HG03175 (cell line): ENCODE measurements at regions not wholly inside any gene's neighbourhood (a gene's known extent, or its start where the extent isn't known, plus 50 kb on each side); places are given as distances from the start of the nearest gene placed in this dataset.
"Not testable (repeated sequence)": the region's sequence is repeated elsewhere in the genome, so short reads cannot be mapped to it uniquely, and the experiment has no call there.

ENCODE experiments used
- ATAC-seq: cut with Tn5 transposase; IDR thresholded peaks from one replicate; pipeline ENCODE4 v1.9.1; 2021; ENCODE audit warnings: mild to moderate bottlenecking, moderate library complexity; ENCODE audit not compliant: unreplicated experiment

DNA sequence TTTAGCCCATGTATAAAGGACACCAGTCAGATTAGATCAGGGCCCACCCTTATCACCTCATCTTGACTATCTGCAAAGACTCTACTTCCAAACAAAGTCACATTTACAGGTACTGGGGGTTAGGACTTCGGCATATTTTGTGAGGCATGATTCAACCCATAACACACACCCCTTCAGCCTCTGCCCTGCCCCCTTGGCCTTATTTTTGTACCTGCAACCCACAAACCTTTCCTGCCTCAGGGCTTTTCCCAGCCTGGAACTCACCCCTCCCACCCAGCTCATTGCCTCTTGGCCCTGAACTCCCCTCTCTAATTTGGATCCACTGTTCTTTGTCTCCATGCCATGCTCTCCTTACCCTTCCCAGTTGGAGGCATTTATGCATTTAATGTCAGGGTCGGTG lies 1116.9 kb downstream of the TBC1D22A start:
- ATAC-seq, result no peak

DNA sequence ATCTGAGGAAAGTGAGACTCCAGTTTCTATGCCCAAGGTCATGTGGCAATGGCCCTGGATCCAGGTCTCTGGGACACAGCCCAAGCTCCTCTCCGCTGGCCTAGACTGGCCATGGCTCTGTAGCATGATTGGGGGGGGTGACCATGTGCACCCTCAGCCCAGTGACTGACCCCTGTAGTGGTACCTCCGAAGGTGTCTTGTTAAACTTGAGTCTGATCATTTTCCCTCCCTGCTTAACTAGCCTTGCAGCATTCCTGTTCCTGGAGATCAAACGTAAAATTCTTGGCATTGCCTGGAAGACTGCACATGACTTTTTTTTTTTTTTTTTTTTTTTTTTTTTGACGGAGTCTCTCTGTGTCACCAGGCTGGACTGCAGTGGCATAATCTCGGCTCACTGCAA lies 1116.0 kb downstream of the TBC1D22A start:
- no peak for ATAC-seq

GRCh38 chr22:47872761-47873535 lies 1110.5 kb downstream of the TBC1D22A start:
- ATAC-seq, result no peak

- ATAC-seq, result no peak
Measured at GRCh38 chr22:47865626-47866025, 1103.2 kb downstream of the TBC1D22A start.

DNA sequence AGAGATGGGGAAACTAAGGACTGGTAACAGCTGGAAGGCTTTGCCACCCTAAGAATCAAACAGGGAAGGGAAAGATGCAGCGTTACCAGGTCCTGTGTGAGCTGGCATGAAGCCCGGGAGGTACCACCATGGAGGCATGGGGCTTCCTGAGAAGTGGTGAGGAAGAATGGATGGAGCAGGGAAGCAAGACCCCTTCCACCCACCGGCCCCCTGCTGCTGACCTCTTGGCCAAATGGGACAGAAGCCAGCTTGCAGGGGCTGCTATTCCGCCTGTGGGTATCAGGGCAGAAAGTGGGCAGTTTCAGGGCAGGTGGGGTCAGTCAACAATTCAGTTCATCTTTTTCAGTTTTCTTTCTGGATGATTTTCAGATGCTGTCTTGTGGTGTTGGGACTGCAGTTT lies 1099.9 kb downstream of the TBC1D22A start:
- ATAC-seq, result no peak

GRCh38 chr22:47860907-47861306 lies 1098.5 kb downstream of the TBC1D22A start:
- ATAC-seq, result not testable (repeated sequence)

DNA sequence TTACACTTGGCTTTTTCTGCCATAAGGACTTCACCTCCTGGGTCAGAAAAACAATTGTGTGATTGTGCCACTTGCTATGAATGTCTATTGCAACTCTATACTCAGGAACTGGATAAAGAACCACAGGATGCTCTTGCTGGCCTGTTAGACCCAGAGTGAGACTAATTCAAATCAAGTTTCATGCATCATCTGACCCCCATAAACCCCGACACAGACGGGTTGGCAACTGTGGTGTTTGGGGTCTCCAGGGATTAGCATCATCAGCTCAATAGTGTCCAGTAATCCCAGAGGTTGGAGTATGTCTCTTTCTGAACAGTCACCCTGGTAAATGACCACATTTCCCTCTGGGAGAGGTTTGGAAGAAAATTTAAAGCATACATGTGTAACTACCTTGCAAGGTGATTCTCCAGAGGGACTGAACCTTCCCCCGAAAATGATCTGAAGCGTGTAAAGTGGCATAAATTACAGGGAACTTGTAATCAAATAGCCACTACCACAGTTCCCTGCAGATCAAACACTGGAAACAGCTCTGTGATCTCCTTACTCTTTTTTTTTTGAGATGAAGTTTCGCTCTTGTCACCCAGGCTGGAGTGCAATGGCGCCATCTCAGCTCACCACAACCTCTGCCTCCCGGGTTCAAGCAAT lies 1097.6 kb downstream of the TBC1D22A start:
- no peak for ATAC-seq

DNA sequence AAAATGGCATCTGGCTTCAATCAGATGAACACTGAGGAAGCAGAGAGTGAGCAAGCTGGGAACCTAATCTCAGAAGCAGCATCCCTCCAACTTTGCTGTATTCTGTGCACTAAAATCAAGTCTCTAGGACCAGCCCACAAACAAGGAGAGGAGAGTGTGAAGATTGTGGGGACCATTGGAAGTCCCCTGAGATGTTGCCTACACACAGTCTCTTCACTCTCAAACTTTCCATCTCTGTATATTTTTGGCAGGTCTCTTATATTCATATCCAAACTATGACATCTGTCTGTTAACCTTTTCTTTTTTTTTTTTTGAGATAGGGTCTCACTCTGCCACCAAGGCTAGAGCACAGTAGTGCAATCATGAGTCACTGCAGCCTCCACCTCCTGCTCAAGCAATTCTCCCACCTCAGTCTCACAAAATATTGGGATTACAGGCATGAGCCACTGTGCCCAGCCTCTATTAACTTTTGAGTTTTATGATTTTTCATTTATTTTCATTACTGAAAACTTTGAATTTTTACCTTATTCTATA lies 1096.4 kb downstream of the TBC1D22A start:
- no peak for ATAC-seq

DNA sequence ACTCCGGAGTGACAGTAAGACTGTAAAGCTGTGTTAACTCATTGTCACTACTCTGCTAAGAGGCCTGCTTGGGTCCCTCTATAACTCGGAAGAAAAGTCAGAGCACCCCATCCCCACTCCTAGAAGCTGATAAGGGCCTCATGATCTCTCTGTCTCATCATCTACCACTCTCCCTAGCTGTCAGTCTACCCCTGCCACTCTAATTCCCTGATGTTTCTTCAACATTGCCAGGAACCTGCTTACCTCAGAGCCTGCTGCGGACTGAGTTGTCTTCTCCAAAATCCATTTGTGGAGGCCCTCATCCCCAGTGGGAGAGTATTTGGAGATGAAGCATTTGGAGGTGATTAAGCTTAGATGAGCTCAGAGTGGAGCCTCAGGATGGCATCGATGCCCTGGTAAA lies 1092.2 kb downstream of the TBC1D22A start:
- no peak for ATAC-seq

DNA sequence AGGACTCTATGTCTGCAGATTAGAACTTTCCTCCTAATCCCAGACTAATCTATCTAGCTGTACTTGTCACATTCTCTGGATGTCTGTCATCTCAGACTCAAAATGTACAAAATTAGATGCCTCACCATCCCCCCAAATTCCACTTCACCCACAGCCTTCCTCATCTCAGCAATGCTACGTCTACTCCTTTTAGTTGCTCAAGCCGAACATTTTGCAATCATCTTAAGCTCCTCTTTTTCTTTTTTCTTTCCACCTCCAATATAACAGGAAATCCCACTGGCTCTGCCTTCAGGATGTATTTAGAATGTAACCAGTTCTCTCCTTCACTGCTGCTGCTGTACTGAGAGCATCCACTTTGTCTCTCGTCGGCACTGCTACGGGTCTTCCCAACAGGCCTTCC lies 1091.8 kb downstream of the TBC1D22A start:
- ATAC-seq, result no peak

DNA sequence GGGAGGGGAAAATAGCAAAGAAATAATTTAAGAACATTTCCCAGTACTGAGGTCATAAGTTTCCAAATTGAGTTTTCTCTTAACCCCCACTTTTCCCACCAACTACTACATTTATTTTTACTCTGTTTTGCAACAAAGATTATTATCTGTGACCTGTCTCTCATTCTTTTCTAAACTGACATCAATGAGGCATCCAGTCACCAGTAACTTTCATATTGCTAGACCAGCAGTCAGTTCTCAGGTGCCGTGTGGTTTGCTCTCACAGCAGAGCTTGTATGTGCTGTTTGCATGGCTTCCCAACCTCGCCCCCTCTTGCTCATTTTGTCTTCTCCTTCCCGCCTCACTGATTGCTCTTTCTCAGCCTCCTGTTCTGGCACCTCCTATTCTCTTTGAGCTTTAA lies 1091.3 kb downstream of the TBC1D22A start:
- no peak for ATAC-seq

DNA sequence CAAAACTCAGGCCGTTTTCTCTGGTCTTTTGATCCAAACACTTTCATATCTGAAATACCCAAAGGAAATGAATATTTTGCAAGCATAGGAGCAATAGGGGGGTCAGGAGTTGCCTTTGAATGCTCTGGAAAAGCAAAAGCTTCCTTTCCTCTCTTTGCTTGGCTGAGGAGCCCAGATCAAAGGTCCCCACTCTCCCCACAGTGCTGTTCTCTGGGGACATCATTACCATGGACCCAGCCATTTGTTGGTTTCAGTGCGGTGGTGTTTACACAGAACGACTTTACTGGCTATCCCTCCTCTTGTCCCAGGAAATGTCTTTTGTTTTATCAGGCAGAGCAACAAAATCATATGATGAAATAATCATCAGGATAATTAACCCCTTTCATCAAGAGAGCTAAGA lies 1089.1 kb downstream of the TBC1D22A start:
- no peak for ATAC-seq

GRCh38 chr22:47850644-47851151 lies 1088.2 kb downstream of the TBC1D22A start:
- no peak for ATAC-seq

DNA sequence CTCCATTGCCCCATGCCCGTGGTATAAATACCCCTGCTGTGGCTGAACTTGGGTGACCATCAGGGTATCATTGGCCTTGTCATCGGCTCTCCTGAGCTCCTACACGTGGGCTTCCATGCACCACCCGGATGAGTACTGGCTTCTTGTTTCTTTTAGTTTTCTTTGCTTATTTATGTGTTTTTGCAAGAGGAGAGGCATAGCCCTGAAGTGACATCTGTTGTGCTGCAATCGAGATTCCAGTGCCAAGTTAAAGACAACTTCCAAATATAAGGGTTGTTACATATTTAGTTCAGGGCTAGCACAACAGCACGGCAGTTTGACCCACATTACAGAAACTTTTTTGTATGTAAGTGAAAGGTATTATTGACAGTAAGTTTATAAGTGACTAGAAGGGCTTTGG lies 1087.1 kb downstream of the TBC1D22A start:
- no peak for ATAC-seq

DNA sequence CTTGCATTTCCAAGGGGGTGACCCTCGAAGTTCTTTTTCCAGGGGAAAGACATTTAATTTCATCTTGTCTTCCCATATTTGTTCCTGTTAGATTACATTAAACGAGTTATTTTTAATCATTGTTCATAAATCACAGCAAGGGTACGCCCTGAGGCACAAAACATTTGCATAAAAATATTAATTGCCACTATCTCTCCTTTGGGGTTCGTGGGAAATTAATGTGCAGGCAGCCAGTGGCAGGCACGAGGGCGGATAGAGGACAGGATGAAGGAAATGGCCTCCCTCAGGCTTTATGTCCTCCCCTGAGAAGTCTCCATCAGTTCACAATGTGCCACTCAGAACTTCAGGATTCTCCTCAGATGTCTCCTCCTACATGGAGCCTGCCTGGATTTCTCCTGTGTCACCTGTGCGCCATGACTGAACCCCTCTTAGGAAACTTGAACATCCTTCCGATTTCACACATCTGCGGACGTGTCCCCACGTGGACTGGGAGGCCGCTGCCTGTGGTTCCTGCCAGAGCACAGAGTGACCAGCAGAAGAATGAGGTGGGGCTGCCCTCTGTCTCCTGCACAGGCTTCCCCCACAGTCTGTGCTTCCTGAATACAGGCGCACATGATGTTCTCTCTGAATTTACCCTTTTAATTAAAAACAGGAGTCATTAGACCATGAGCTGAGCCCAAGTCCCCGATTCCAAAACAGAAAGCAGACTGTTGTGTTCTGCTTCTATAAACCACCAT lies 1085.9 kb downstream of the TBC1D22A start:
- no peak for ATAC-seq

GRCh38 chr22:47847131-47847890 lies 1084.9 kb downstream of the TBC1D22A start:
- no peak for ATAC-seq

DNA sequence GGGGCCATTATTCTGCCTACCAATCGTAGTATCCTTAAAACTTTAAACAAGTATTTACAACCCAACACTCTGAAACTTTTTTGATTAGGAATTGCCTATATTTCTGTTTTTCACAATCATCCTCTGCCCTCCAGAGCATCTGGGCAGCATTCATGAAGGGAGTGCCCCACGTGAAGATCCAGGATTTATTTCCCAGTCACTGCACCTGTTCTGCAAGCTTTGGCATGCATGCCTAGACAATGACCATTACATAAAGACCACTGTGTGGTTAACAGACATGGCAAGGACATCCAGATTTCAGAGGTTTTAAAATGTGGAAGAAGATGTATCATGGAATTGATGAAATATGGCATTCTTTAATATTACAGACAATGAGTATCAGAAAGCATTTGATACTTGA lies 1083.8 kb downstream of the TBC1D22A start:
- no peak for ATAC-seq

DNA sequence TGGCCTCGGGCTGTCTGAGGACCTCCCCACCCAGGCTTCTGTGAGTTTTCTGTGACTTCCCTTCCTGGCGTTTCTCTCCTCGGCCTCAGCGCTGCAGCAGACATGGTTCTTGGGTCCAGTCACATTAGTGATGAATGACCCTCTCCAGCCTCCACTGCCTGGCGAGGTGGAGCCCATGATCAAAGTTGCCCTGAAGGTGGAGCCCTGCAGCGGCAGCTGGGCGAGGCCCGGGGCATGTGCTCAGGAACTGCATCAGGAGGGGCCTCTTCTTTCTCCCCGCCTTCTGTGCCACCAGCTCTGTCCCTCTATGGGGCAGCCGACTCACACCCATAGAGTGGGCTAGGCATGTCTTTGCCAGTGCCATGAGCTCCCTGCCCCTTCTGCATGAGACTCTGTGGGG lies 1079.7 kb downstream of the TBC1D22A start:
- no peak for ATAC-seq

GRCh38 chr22:47841156-47841555 lies 1078.7 kb downstream of the TBC1D22A start:
- no peak for ATAC-seq

DNA sequence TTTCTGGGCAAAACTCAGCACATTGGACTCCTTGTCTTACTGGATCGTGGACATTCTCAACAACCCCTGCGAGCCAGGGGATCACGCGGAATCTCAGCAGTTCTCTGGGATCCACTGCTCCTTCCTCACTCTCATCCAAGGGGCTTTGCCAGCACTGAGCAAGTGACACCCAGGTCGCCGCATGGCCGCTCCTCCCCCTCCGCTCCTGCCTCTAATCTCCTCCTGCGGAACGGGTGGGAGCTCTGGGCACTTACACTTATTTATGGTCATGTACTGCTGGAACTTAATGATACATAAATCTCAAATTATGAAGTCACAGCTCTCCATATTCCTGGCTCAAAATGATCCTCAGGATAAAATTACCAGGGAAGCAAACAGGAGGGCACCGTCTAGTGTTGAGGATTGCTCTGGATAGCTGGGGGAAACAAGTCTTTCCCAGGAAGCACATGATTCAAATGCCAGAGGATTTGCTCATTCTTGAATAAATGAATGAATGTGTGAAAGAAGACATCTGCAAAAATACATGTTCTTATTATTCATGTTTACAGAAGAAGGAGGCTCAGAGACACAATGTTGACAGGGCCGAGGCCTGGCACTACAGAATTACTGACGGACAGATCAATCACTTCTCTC lies 1077.3 kb downstream of the TBC1D22A start:
- no peak for ATAC-seq
